Osteocyte (in vitro differentiated cells): ENCODE measurements at regions not wholly inside any gene's neighbourhood (a gene's known extent, or its start where the extent isn't known, plus 50 kb on each side); places are given as distances from the start of the nearest gene placed in this dataset.

Experiments used
- DNase-seq: peaks from one replicate; pipeline ENCODE4 v3.0.0; 2021; ENCODE audit warnings: mixed read lengths; ENCODE audit not compliant: unreplicated experiment; ENCODE audit errors: extremely low spot score
- H3K27ac Mint-ChIP-seq: one replicate; pipeline ENCODE4 v1.8.0; 2021; ENCODE audit warnings: mild to moderate bottlenecking, mixed read lengths; ENCODE audit not compliant: unreplicated experiment
- H3K27me3 Mint-ChIP-seq: one replicate; pipeline ENCODE4 v1.8.0; 2021; ENCODE audit warnings: mixed read lengths; ENCODE audit not compliant: unreplicated experiment
- H3K36me3 Mint-ChIP-seq: one replicate; pipeline ENCODE4 v1.8.0; 2021; ENCODE audit warnings: mixed read lengths; ENCODE audit not compliant: unreplicated experiment
- H3K4me1 Mint-ChIP-seq: one replicate; pipeline ENCODE4 v1.8.0; 2021; ENCODE audit warnings: mixed read lengths; ENCODE audit not compliant: unreplicated experiment
- H3K4me3 Mint-ChIP-seq: one replicate; pipeline ENCODE4 v1.8.0; 2021; ENCODE audit warnings: mild to moderate bottlenecking, moderate library complexity, mixed read lengths; ENCODE audit not compliant: unreplicated experiment
- H3K9me3 Mint-ChIP-seq: one replicate; pipeline ENCODE4 v1.8.0; 2021; ENCODE audit warnings: mixed read lengths; ENCODE audit not compliant: unreplicated experiment
- TF ChIP-seq, protein P1 (sequence below): fragments of 200-600 bp; sonication (generic); IDR thresholded peaks from 2 replicates; pipeline ENCODE4 v1.5.0; 2021; ENCODE audit warnings: antibody characterized with exemption, mild to moderate bottlenecking, moderate library complexity

- no peak for DNase-seq
These were observed 152.4 kb upstream of the RORA start for GRCh38 chr15:61381501-61381900.

DNA sequence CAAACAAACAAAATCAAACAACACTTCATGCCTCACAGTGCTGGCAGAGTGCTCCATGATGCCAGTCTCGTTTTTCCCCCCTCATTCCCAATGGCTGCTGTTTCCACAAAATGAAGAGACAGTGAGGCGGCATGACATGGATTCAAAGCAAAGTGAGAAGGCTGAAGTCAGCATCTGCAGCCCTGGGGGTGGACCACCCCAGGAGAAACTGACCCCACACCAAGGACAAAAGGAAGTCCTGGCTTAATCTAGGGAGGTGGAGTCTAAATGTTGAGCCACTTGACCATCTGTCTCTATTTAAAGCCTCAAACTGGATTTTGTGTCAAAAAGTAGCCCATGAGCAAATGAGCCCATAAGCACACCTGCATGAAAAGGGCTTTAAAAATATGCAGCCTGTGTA lies 151.2 kb upstream of the RORA start:
- Mint-ChIP-seq H3K9me3 (no peaks in the 10 kb centered on the region), H3K4me1 (no peaks in the 10 kb centered on the region), H3K4me3 (no peak overlapping the region), H3K36me3 (no peaks in the 10 kb centered on the region), H3K27me3 (no peaks in the 10 kb centered on the region), H3K27ac (no peak overlapping the region)
- TF ChIP-seq, protein P1, sequence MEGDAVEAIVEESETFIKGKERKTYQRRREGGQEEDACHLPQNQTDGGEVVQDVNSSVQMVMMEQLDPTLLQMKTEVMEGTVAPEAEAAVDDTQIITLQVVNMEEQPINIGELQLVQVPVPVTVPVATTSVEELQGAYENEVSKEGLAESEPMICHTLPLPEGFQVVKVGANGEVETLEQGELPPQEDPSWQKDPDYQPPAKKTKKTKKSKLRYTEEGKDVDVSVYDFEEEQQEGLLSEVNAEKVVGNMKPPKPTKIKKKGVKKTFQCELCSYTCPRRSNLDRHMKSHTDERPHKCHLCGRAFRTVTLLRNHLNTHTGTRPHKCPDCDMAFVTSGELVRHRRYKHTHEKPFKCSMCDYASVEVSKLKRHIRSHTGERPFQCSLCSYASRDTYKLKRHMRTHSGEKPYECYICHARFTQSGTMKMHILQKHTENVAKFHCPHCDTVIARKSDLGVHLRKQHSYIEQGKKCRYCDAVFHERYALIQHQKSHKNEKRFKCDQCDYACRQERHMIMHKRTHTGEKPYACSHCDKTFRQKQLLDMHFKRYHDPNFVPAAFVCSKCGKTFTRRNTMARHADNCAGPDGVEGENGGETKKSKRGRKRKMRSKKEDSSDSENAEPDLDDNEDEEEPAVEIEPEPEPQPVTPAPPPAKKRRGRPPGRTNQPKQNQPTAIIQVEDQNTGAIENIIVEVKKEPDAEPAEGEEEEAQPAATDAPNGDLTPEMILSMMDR = no peak
- no peak for DNase-seq

More at GRCh38 chr15:61381501-61381900, 152.4 kb upstream of the RORA start:
- TF ChIP-seq, protein P1 = no peak
- no peaks in the 10 kb centered on the region for H3K9me3 Mint-ChIP-seq
- H3K36me3 Mint-ChIP-seq = no peaks in the 10 kb centered on the region
- no peak overlapping the region for H3K27ac Mint-ChIP-seq
- H3K4me3 Mint-ChIP-seq = no peak overlapping the region
- H3K4me1 Mint-ChIP-seq = no peaks in the 10 kb centered on the region
- H3K27me3 Mint-ChIP-seq = no peaks in the 10 kb centered on the region

- H3K27me3 Mint-ChIP-seq = no peaks in the 10 kb centered on the region
- H3K4me1 Mint-ChIP-seq = no peaks in the 10 kb centered on the region
- TF ChIP-seq, protein P1 = no peak
- H3K36me3 Mint-ChIP-seq = no peaks in the 10 kb centered on the region
- DNase-seq = no peak
- peaks cover 4% of the 10 kb centered on the region for H3K9me3 Mint-ChIP-seq
- no peak overlapping the region for H3K4me3 Mint-ChIP-seq
- H3K27ac Mint-ChIP-seq = no peak overlapping the region
These were observed 149.9 kb upstream of the RORA start for GRCh38 chr15:61379005-61379404.

DNA sequence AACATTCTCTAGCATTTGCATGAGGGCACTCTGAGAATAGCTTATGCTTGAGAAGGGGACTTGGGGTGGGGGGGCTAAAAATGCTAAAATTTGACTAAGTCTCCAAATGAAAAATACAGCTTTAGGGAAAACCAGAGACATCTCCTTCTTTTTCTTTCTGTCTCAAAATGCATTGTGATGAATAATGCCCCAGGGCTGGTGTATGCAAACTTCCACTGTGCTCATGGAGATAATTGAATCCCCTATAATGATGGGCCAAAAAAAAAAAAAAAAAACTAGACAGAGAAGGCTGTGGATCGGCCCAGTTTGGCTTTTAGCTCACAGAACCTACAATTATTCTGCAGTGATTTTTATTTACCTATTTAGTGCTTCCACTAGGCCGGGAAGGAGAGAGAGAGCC lies 147.9 kb upstream of the RORA start:
- no peak overlapping the region for H3K4me3 Mint-ChIP-seq
- TF ChIP-seq, protein P1 = no peak
- peaks cover 4% of the 10 kb centered on the region for H3K9me3 Mint-ChIP-seq
- no peaks in the 10 kb centered on the region for H3K4me1 Mint-ChIP-seq
- H3K27ac Mint-ChIP-seq = no peak overlapping the region
- no peaks in the 10 kb centered on the region for H3K27me3 Mint-ChIP-seq
- no peak for DNase-seq
- no peaks in the 10 kb centered on the region for H3K36me3 Mint-ChIP-seq

- no peak overlapping the region for H3K27ac Mint-ChIP-seq
- no peak overlapping the region for H3K4me3 Mint-ChIP-seq
- no peaks in the 10 kb centered on the region for H3K4me1 Mint-ChIP-seq
- no peak for DNase-seq
- H3K9me3 Mint-ChIP-seq = peaks cover 4% of the 10 kb centered on the region
- H3K36me3 Mint-ChIP-seq = no peaks in the 10 kb centered on the region
- no peaks in the 10 kb centered on the region for H3K27me3 Mint-ChIP-seq
- TF ChIP-seq, protein P1 = no peak
These were observed 147.4 kb upstream of the RORA start for GRCh38 chr15:61376516-61376915.
